ENCODE measurements at regions not wholly inside any gene's neighbourhood (a gene's known extent, or its start where the extent isn't known, plus 50 kb on each side); places are given as distances from the start of the nearest gene placed in this dataset.

- TF ChIP-seq, protein P1, sequence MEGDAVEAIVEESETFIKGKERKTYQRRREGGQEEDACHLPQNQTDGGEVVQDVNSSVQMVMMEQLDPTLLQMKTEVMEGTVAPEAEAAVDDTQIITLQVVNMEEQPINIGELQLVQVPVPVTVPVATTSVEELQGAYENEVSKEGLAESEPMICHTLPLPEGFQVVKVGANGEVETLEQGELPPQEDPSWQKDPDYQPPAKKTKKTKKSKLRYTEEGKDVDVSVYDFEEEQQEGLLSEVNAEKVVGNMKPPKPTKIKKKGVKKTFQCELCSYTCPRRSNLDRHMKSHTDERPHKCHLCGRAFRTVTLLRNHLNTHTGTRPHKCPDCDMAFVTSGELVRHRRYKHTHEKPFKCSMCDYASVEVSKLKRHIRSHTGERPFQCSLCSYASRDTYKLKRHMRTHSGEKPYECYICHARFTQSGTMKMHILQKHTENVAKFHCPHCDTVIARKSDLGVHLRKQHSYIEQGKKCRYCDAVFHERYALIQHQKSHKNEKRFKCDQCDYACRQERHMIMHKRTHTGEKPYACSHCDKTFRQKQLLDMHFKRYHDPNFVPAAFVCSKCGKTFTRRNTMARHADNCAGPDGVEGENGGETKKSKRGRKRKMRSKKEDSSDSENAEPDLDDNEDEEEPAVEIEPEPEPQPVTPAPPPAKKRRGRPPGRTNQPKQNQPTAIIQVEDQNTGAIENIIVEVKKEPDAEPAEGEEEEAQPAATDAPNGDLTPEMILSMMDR (conservative IDR thresholded peaks at IDR 0.05; ENCODE audit: low read length) = no peak
- no peak for TF ChIP-seq EZH2phosphoT487 (IDR thresholded peaks at IDR 0.05; ENCODE audit: borderline replicate concordance, low read depth, low read length)
These were observed 196.4 kb upstream of the CDH20 start for GRCh38 chr18:61136711-61137251.

Data from OCI-LY7 (cell line).